ENCODE measurements at regions not wholly inside any gene's neighbourhood (a gene's known extent, or its start where the extent isn't known, plus 50 kb on each side); places are given as distances from the start of the nearest gene placed in this dataset.

DNA sequence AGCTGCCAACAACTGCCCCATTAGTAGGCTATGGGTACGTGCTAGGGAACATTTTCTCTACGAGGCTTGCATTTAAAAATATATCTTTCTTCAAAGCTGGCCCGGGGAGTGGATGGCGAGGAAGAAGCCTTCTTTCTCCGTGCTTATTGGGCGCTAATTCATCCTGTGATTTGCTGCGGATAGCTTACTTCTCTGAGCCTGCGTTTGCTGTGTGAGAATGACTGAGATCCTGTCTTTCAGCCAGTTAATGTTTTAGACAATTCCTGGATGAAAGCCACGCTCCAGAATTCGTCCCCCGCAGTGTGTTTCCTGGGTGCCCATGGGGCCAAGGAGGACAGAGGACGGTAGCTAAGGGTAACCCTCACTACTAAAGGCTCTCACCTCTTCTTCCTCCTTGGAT, 57.8 kb upstream of the TARBP1 start:
- TF ChIP-seq, protein P1, sequence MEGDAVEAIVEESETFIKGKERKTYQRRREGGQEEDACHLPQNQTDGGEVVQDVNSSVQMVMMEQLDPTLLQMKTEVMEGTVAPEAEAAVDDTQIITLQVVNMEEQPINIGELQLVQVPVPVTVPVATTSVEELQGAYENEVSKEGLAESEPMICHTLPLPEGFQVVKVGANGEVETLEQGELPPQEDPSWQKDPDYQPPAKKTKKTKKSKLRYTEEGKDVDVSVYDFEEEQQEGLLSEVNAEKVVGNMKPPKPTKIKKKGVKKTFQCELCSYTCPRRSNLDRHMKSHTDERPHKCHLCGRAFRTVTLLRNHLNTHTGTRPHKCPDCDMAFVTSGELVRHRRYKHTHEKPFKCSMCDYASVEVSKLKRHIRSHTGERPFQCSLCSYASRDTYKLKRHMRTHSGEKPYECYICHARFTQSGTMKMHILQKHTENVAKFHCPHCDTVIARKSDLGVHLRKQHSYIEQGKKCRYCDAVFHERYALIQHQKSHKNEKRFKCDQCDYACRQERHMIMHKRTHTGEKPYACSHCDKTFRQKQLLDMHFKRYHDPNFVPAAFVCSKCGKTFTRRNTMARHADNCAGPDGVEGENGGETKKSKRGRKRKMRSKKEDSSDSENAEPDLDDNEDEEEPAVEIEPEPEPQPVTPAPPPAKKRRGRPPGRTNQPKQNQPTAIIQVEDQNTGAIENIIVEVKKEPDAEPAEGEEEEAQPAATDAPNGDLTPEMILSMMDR (optimal IDR thresholded peaks at IDR 0.05 in 1 of 3, IDR thresholded peaks at IDR 0.05 in 1 of 3, conservative IDR thresholded peaks at IDR 0.05 in 1 of 3; ENCODE audit: extremely low read depth in 1 of 3, insufficient read depth in 2 of 3, low read length in 3 of 3), result no peak
- no peak for TF ChIP-seq EZH2 (IDR thresholded peaks at IDR 0.05; ENCODE audit: low read length)

Measured in keratinocyte (primary cell).